GM12878 (cell line): ENCODE measurements at regions not wholly inside any gene's neighbourhood (a gene's known extent, or its start where the extent isn't known, plus 50 kb on each side); places are given as distances from the start of the nearest gene placed in this dataset.

Source experiments
- ATAC-seq: fragments of 200-7000 bp; cut with Tn5 transposase; 3 replicates; pipeline ENCODE4 v1.9.1; 2020; ENCODE audit warnings: mild to moderate bottlenecking, moderate library complexity
- BruUV-seq: library from RNA; stranded (reverse); fragments of 400-500 nt; replicated peaks from 2 replicates; lab custom pipeline; 2021; lab: Mats Ljungman, UMichigan
- CTCF ChIA-PET: fragments of 300-600 bp; sonication (Branson Sonifier 250); formaldehyde crosslinking; extraction: SDS; loops from one replicate; lab custom pipeline; 2021; ENCODE audit warnings: inconsistent platforms; lab: Yijun Ruan, JAX
- POLR2A ChIA-PET: fragments of 350-600 bp; formaldehyde crosslinking; extraction: SDS; loops from one replicate; lab custom pipeline; 2021; ENCODE audit warnings: inconsistent platforms; lab: Charles Lee
- RAD21 ChIA-PET: fragments of 300-600 bp; sonication (Branson Sonifier 250); formaldehyde crosslinking; loops from one replicate; lab custom pipeline; 2023; ENCODE audit warnings: antibody characterized with exemption; ENCODE audit not compliant: unreplicated experiment; lab: Charles Lee
- SMC1A ChIA-PET: fragments of 300-600 bp; sonication (Branson Sonifier 250); formaldehyde crosslinking; loops from one replicate; lab custom pipeline; 2023; ENCODE audit not compliant: unreplicated experiment, uncharacterized antibody; lab: Charles Lee
- DNase-seq: peaks from one replicate; pipeline ENCODE4 v3.0.0-alpha.2; 2011; ENCODE audit warnings: low read depth, low spot score
- FAIRE-seq: peaks from 3 replicates; lab custom pipeline; 2011; peaks lifted over from hg19 to GRCh38; lab: Jason Lieb, UNC
- H2AFZ ChIP-seq: 2 replicates; pipeline ENCODE4 v1.6.0; 2011; ENCODE audit warnings: low read depth, low read length, control low read depth; ENCODE audit not compliant: control insufficient read depth
- H3K27ac ChIP-seq: 2 replicates; pipeline ENCODE4 v1.5.1; 2011; ENCODE audit warnings: control low read depth; ENCODE audit not compliant: control insufficient read depth, insufficient read depth
- H3K27me3 ChIP-seq, 2 experiments: replicated peaks in 1 of 2; 2 replicates each; pipeline versions ENCODE4 v1.6.0 to v1.6.1; 2011; ENCODE audit warnings: low read length in 1 of 2; ENCODE audit not compliant: control insufficient read depth in 2 of 2, insufficient read depth in 2 of 2
- H3K36me3 ChIP-seq, 2 experiments: 2 replicates each; pipeline ENCODE4 v1.5.1; 2011; ENCODE audit warnings: low read length in 1 of 2; ENCODE audit not compliant: control insufficient read depth in 2 of 2, insufficient read depth in 2 of 2
- H3K4me1 ChIP-seq: 2 replicates; pipeline ENCODE4 v1.6.1; 2011; ENCODE audit warnings: mild to moderate bottlenecking, low read length, moderate library complexity, mixed read lengths; ENCODE audit not compliant: control insufficient read depth, insufficient read depth
- H3K4me2 ChIP-seq: 2 replicates; pipeline ENCODE4 v1.6.0; 2011; ENCODE audit warnings: control low read depth; ENCODE audit not compliant: control insufficient read depth, insufficient read depth
- H3K4me3 ChIP-seq: fragments of 200-600 bp; sonication (generic); 2 replicates; pipeline ENCODE4 v1.5.1; 2016
- H3K79me2 ChIP-seq: 2 replicates; pipeline ENCODE4 v1.6.0; 2011; ENCODE audit warnings: low read length; ENCODE audit not compliant: control insufficient read depth, insufficient read depth
- H3K9ac ChIP-seq: 2 replicates; pipeline ENCODE4 v1.8.0; 2011; ENCODE audit warnings: low read length, control low read depth, mixed read lengths; ENCODE audit not compliant: control insufficient read depth, insufficient read depth
- H3K9me3 ChIP-seq: replicated peaks from 3 replicates; pipeline ENCODE4 v1.5.1; 2011; ENCODE audit warnings: mild to moderate bottlenecking, low read length; ENCODE audit not compliant: control insufficient read depth, insufficient read depth
- H4K20me1 ChIP-seq: 2 replicates; pipeline ENCODE4 v1.6.0; 2011; ENCODE audit not compliant: control insufficient read depth, insufficient read depth
- POLR2AphosphoS2 ChIP-seq: IDR thresholded peaks from 2 replicates; pipeline ENCODE4 v1.6.1; 2011; ENCODE audit warnings: low read depth, mild to moderate bottlenecking, low read length, improper control_type of control experiment, moderate library complexity
- POU2F2 ChIP-seq: IDR thresholded peaks from 3 replicates; pipeline ENCODE4 v1.6.1; 2011; ENCODE audit warnings: low read depth, mild to moderate bottlenecking, low read length, borderline replicate concordance
- RCOR1 ChIP-seq: conservative IDR thresholded peaks from 2 replicates; pipeline ENCODE4 v1.6.1; 2012; ENCODE audit warnings: low read depth, low read length, improper control_type of control experiment
- REST ChIP-seq: IDR thresholded peaks from 2 replicates; pipeline ENCODE4 v1.6.1; 2012; ENCODE audit warnings: mild to moderate bottlenecking, low read depth, low read length
- SIN3A ChIP-seq: IDR thresholded peaks from 2 replicates; pipeline ENCODE4 v1.6.1; 2012; ENCODE audit warnings: low read depth, low read length, improper control_type of control experiment
- WGBS: methylation state at CpG from one replicate; pipeline ENCODE4 v1.1.6; 2016; ENCODE audit warnings: low lambda C conversion rate; ENCODE audit not compliant: insufficient replicate concordance, insufficient coverage; ENCODE audit errors: missing lambda C conversion rate; 5-methylcytosine and 5-hydroxymethylcytosine counted together
- in situ Hi-C: fragments of 300-500 bp; cut with MboI; formaldehyde crosslinking; loops from 9 replicates; pipeline ENCODE4 v1.14.3; 2018; ENCODE audit warnings: mixed read lengths
- intact Hi-C: fragments of 100-400 bp; cut with micrococcal nuclease; formaldehyde crosslinking; loops from one replicate; pipeline ENCODE4 v1.14.2; 2022; ENCODE audit not compliant: unreplicated experiment

DNA sequence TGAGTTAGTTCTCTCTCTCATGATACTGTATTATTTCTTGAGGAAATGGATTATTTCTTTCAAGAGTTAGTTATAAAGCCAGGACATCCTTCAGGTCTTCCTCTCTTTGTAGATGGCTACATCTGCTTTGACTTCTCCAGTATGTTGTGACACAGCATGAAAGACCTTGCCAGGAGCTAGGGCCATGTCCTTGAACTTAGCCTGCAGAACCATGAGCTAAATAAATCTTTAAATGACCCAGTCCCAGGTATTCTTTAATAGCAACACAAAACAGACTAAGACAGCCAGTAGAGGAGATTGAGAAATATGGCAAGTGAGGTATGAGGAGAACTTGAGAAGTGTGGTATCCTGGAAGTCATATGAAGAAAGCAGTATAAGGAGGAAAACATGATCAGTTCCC, 214.9 kb upstream of the PPP1R3A start:
- Histone ChIP-seq H4K20me1 (no peaks in the 10 kb centered on the region), H3K27me3 (no peaks in the 10 kb centered on the region), H3K9ac (no peak overlapping the region), H3K4me1 (no peaks in the 10 kb centered on the region), H2AFZ (no peak overlapping the region), H3K27ac (no peak overlapping the region), H3K4me3 (no peak overlapping the region), H3K4me2 (no peak overlapping the region), H3K36me3 (no peaks in the 10 kb centered on the region), H3K79me2 (no peaks in the 10 kb centered on the region), H3K9me3 (no peaks in the 10 kb centered on the region)
- no peak for FAIRE-seq
- BruUV-seq, result no TSS peak
- TF ChIP-seq POU2F2, result no peak
- TF ChIP-seq POLR2AphosphoS2, result no peak
- ChIA-PET CTCF (no interaction called here), POLR2A (no interaction called here), SMC1A (interaction anchor here (1.2 kb wide), 1 partner anchor 10 kb away, joined by 3 read pairs; no protein-coding TSS in a partner anchor), RAD21 (no interaction called here)
- in situ Hi-C loops (no loop called here), intact Hi-C loops (no loop called here)
- no peak for DNase-seq
- ATAC-seq, result no peak

DNA sequence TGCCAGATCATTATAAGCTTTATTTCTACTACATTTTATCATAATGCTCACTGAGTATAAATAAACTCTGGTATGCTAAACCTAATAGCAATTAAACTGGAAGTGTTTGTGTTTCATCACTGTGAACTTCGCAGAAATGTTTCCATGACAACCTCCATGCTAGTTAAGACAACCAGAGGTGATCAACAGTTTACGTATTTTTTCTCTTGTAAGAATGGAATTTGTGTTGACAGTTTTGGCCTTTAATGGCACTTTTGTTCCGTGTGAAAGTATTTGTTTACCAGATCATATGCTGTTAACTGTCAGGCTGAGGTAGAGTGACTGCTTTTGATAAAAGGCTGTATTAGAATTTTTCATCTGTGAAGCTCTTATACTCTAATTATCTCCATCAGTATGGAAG, 212.1 kb upstream of the PPP1R3A start:
- BruUV-seq, result no TSS peak
- intact Hi-C loops (no loop called here), in situ Hi-C loops (no loop called here)
- H3K27ac ChIP-seq, result no peak overlapping the region
- ATAC-seq, result no peak
- 43% methylated on average over 3 of the region's 3 CpGs for WGBS
- CTCF ChIA-PET, result no interaction called here
- no peak overlapping the region for H3K9ac ChIP-seq
- DNase-seq, result no peak
- no peaks in the 10 kb centered on the region for H3K9me3 ChIP-seq
- no peaks in the 10 kb centered on the region for H3K36me3 ChIP-seq
- no peak overlapping the region for H3K4me3 ChIP-seq
- no peak overlapping the region for H2AFZ ChIP-seq
- POLR2A ChIA-PET, result no interaction called here
- RAD21 ChIA-PET, result no interaction called here
- FAIRE-seq, result no peak
- no peaks in the 10 kb centered on the region for H3K79me2 ChIP-seq
- H3K4me2 ChIP-seq, result no peak overlapping the region
- H3K4me1 ChIP-seq, result no peaks in the 10 kb centered on the region
- H3K27me3 ChIP-seq, result no peaks in the 10 kb centered on the region
- SMC1A ChIA-PET, result no interaction called here
- H4K20me1 ChIP-seq, result no peaks in the 10 kb centered on the region
- TF ChIP-seq SIN3A (no peak), RCOR1 (no peak), REST (no peak)
